HG03558 (cell line): ENCODE measurements at regions not wholly inside any gene's neighbourhood (a gene's known extent, or its start where the extent isn't known, plus 50 kb on each side); places are given as distances from the start of the nearest gene placed in this dataset.
"Not testable (repeated sequence)": the region's sequence is repeated elsewhere in the genome, so short reads cannot be mapped to it uniquely, and the experiment has no call there.

Experiments used
- ATAC-seq: cut with Tn5 transposase; IDR thresholded peaks from one replicate; pipeline ENCODE4 v1.9.1; 2021; ENCODE audit warnings: moderate number of reproducible peaks; ENCODE audit not compliant: unreplicated experiment; ENCODE audit errors: extremely low read depth

DNA sequence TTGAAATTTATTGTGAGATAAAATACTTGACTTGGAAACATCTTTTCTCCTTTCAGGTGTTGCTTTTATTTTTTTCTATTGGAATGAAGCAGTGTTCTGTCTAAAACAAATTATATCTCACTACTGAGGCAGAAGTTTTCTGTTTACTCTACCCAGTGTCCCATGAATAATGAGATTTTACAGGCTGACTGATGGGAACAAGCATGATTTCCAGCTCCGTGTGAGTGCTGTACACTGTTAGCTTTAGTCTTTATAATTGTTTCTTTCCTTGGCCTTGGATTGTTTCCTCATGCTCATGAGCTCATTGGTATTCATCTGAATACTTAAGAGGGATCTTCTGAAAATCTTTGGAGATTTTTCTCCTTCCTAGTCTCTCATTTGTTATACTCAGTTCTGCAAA is 2049.5 kb upstream of the PRR20A start:
- no peak for ATAC-seq

DNA sequence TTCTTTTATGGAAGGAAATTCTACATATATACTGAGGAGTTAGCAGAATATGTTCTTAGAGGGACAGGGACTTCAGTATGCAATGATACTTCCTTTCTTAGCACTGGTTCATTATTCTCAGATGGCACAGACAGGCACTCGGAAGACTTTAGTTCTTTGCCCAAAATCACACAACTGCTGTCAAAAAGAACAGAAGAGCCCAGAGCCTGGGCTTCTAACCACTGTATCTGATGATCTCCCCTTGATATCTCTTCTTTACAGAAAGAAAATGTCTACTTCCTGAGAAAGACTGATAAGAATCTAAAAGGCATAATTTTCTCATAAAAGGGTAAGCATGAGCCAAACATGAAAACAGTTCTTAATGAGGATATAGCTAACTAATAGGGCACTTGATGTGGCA is 2034.2 kb upstream of the PRR20A start:
- ATAC-seq, result no peak

DNA sequence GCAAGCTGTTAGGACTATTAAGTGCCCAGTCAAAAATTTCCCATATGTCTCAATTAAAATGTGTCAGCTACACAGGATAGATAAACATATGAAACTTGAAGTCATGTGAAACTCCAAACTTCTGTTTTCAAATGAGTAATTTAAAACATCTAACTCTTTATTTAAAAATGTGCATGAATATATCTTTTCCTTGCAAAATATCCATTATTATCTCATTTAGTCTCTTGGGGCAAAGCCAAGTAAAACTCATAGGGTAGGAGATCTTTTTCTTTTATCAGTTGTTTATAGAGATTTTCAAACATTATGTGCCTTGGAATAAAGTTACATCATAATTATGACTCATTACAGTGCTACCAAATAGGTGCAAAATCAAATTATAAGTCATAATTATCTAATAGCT is 2020.1 kb upstream of the PRR20A start:
- no peak for ATAC-seq

DNA sequence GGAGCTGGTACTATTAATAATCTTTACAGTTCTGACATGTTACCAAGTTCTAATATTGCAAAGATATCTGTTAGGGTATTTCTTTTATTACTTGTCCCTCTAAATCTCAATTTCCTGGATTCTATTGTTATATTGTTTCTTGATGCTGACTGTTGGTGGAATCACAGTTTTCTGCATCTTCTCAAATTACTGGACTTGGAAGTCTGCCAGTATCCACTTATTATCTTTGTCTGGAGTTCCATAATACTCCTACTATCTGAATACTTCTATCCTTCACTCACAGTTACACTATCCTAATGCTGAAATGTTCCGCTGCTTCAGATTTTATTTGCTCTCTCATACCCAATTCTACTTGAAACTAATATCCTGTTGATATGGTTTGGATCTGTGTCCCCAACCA is 1985.7 kb upstream of the PRR20A start:
- ATAC-seq, result no peak

DNA sequence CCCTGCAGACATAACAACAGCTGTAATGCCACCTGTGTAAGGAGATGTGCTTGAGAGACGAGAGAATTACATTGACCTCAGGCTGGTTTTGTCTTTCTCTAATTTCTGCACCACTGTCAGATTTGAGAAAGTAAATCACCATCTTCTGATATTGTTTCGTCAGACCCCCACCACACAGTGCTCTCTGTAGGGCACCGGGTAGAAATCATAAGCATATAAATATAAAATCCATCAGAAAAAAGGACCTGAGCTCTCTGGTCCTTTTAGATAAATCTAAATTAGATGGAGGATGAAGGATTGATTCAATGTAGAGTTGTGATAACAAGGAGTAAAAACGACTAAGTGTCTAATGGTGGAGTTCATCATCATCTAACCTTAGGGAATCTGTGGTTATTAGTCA is 1981.0 kb upstream of the PRR20A start:
- ATAC-seq, result no peak

DNA sequence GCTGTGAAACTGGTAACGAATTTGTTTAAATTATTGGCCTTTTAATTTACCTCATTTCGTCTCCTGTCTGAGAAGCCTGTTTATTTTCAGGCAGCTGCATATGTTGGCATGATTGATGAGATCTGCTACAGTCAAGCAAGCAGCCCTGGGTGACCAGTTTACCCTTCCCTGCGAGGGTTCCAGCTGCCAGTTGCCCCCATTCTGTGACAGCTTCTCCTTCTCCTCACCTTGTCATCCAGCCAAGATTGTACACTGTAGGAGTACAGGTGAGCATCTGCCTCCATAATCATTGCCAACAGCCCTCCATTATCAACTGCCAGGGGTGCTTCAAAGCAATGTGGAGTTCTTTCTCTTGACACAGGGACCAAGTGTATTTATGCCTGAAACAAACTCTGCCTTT is 1979.9 kb upstream of the PRR20A start:
- no peak for ATAC-seq

DNA sequence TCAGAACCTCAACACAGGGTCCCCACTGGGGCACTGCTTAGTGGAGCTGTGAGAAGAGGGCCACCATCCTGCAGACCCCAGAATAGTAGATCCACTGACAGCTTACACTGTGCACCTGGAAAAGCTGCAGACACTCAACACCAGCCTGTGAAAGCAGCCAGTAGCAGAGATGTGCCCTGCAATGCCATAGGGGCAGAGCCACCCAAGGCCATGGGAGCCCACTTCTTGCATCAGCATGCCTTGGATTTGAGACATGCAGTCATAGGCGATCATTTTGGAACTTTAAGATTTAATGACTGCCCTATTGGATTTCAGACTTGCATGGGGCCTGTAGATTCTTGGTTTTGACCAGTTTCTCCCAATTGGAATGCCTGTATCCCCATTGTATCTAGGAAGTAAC is 1962.1 kb upstream of the PRR20A start:
- not testable (repeated sequence) for ATAC-seq

DNA sequence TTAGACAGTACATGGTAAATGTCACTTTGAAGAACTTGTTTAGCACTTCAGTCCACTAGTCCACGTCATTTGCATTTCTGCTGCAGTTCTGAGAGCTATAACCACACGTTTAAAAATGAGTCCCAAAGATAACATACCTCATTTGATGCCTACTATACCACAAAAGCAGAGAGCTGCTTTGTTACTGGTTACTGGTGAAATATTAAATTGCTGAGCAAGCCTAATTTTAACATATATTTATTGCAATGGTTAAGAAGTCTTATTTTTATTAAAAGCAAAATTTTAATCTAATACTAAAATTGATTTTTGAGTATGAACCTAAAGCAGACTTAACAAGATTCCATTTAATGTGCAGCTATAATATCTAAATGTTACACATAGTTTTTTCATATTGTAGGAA is 1949.7 kb upstream of the PRR20A start:
- ATAC-seq, result no peak

DNA sequence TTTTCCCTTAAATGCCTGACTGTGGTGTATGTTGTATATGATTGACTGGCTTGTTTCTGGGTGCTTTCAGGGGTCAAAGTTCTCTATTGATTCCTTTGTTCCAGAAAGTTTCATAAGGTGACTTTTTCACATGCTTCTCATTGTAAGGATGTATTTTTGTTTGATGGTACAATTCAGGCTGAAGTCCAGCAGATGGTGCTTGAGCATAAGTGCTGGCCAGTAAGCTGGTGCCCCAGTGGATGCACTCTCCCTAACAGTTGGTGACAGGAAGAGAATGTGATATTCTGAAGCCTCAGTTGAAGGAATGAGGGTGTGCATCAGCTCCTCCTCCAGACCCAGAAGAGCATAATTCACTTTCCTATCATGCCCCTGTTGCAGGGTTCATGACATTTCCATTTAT is 1941.6 kb upstream of the PRR20A start:
- ATAC-seq, result no peak

DNA sequence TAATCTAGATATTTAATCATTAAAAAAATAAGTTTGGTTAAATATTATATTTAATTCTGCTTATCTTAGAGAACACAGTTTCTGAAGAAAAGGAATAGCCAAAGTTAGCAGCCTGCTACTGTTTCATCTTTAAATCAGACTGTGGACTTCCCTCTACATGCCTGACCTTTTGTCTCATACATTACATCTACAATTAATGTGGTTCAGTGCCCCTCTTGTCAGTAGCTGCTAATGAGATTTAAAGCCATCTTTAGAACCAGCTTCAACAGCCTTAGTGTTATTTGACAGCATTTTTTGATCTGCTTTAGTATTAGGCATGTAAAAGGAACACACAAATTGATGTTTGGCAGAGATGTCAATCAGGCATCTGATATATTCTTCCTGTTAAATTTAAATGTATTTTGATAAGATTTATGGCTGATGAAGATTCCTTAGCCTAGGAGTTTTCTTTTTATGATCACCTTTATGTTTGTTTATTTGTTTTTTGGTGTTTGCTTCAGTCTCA is 1925.8 kb upstream of the PRR20A start:
- no peak for ATAC-seq

DNA sequence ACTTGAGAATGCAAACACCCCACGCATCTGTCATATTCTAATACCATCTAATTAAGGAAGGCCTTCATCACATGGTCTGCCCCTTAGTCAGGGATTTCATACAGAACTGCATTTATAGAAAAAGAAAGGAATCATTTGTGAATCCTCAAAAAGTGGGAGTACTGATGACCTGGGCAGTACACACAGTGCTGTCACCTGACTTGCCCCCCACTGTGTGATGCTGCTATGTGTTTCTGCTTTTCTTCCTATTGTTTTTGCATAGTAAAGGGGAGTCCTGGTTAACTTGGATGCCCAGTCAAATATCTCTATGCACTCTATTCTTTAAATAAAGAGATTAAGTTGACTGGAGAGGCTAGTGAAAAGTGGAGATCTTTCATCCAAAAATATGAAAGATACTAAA is 1921.2 kb upstream of the PRR20A start:
- no peak for ATAC-seq

DNA sequence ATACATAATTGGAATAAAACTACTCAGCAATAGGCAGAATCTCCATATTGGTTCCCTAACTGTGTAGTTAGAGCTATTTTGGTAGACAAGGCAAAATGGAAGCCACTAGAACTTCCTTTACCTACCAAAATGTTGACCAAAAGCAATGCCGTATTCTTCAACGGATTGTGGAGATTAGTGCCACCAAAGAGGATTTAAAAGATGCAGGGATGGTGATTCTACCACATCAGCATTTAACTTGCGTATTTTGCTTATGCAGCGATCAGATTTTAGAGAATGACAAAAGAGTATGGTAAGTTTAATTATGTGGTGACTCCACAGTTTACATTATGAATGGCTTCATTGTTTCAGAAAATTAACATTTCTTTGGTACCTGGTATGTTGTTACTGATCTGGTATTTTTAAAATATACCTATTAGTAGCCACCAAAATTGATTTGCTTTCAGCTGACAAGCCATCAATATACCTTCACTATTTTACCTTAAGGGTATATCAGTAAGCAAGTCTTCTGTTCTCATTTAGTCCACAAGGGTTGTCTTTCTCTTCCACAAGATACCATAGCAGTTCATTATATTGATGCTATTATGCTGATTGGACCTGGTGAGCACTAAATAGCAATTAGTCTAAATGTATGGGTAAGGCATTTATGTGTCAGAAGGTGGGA is 1910.7 kb upstream of the PRR20A start:
- ATAC-seq, result no peak

DNA sequence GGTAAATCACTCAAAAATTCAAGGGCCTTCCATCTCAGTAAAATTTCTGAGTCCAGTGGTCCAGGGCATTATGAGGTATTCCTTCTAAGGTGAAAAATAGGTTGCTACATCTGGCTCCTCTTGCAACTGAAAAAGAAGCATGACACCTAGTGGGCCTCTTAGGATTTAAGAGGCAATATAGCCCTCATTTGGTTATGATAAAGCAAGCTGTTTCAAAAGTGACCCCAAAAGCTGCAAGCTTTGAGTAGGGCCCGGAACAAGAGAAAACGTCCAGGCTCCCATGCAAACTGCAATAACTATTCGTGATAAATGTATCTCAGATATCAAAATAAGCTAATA is 1910.2 kb upstream of the PRR20A start:
- no peak for ATAC-seq

DNA sequence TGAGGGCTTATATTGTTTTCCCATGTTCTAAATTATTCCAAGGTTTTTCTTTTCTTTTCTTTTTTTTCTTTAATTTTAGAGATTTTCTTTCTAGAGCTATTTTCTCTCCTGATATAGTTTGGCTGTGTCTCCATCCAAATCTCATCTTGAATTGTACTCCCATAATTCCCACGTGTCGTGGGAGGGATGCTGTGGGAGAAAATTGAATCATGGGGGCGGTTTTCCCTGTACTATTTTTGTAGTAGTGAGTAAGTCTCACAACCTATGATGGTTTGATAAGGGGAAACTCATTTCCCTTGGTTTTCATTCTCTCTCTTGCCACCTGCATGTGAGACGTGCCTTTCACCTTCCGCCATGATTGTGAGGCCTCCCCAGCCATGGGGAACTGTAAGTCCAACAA is 1906.4 kb upstream of the PRR20A start:
- no peak for ATAC-seq

DNA sequence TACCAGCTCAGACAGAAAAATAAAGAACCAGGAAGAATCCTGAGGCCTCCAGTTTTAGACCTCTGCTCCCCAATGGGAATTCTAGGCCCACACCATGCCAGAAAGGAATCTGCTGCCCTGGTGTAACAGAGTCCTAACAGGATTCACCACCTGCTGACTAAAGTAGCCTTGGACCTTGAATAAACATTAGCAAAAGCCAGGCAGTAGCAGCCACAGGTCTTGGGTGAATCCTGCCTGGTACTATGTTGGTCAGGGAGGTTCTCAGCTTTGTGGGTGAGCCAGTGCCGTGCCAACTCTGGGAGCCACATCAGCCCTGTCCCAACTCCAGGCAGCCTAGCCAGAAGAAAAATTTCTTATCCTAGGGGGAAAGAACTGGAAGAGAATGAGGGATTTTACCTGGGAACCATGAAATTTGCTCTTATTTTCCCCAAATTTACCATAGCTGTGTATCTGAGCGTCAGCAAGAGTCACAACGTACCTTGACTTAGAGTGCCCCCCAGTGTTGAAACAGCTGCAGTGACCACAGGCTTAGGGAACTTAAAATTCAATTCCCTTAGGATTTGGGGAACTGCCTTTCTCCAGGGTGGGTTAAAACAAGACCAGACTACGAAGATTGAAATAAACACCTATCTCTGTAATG is 1895.6 kb upstream of the PRR20A start:
- no peak for ATAC-seq

DNA sequence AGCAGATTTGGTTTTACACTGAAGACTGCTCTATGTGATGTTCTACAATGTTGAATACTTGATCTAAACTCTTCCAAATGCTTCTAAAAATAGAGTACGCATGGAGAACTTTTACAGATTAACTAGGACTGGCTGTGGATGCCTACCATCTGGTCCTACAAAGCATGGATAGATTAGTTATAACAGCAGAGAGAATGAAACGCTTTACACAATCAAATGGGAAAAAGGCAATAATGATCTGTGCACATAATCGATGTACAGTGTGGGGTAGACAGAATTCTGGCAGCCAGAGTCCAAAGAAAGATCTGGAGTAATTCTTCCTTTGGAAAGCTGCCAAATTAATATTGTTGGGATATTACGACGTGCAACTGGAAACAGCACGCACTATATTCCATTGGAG is 1885.5 kb upstream of the PRR20A start:
- no peak for ATAC-seq

DNA sequence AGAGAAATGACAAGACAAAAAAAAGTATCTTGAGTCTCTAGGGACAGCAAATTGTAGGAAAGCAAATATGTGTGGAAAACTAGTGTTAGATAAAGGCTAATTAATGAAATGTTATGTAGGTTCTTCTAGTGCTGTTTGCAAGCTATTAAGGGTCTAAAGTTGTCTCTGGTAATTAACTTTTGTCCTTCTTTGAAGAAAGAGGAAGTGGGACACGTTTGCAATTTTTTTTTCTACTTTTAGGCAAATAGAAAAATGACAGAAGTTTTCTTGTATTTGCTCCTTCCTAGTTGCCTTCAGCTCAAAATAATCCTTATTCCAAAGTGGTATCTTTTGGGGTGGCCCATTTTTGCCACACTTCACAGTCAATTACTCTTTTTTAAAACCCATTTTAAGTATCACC is 1877.7 kb upstream of the PRR20A start:
- ATAC-seq, result no peak

DNA sequence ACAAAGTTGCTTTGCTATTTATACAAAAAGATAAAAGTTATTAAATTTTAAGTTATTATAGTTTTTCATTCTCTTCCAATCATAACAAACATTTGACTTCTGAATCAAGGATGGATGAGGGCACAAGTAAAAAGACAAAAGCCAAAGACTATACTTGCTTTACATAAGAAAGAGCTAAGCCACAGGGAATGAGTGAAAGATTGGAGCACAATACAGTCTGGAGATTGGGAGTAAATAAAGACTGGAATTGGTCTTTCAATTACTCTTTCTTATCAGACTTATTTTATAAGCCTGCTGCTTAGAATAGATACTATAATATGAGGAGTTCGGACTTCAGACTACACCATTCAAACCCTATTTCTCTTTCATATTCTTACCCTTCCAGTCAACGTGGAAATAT is 1874.1 kb upstream of the PRR20A start:
- ATAC-seq, result no peak

DNA sequence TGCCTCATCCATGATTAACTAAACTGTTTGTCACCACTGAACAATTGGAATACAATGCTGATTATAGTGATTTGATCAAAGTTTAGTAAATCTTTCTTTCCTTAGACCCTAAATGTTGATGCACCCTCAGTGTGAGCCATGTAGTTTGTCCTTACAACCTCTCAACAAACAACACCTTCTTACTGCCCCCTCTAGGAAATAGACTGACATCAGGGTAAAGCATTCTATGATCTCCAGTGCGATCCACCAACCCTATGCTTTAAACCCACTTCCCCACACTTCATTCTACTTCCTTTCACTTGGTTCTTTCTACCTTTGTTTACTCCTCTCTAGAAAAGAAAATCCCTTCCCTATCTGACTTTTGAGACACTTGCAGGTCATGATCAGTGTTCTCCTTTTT is 1842.5 kb upstream of the PRR20A start:
- no peak for ATAC-seq

DNA sequence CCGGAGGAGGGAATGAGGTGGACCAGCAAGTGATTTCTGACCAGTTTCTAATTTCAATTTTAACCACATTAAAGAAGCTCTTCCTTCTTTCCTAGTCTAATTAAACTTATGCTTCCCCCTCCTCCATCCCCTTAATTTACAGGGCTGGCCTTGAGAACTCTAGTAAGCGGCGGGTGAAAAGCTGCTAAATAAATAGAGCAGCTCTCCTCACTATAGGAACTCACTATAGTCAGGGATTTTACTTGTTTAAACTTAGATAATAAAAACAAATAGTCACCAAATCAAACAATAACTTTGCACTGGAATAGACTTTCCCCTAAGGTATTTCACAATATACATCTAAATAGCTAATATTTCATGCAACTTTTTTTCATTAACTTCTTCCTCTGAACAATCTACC is 1838.2 kb upstream of the PRR20A start:
- no peak for ATAC-seq

DNA sequence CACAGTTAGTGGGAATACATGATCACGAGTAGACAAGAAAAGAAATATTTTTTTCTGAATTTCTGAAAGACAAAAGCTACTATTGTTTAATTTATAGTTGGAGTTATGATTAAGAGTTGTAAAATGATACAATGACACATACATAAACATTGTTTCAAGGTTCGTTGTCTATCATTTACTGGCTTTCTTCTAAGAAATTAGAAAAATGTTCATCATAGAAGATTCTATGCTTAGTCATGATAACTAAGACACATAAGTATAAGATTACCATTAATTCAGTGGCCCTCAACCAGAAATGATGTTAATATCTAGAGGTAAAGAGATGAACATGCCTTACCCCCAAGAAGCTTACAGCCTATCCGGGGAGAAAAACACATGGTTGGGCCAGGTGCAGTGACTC is 1832.8 kb upstream of the PRR20A start:
- no peak for ATAC-seq

DNA sequence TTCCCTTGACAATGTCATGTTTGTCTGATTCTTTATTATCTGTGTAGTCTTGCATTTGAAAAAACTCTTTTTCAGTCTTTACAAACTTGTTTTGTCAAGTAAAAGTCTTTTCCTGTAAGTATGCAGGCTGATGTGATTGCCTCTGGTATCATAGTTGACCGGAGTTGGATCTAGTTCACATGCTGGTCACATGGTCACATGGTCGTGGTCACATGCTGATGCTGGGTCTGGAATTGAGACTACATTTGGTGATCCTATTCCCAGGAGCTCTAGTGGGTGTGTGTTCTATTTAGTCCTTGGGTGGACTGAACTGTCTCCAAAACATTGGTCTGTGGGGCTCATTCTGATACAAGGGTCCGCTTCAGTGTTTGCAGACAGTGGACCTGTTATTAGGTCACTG is 1798.8 kb upstream of the PRR20A start:
- ATAC-seq, result no peak
